NCI-H748 (cell line): ENCODE measurements at regions not wholly inside any gene's neighbourhood (a gene's known extent, or its start where the extent isn't known, plus 50 kb on each side); places are given as distances from the start of the nearest gene placed in this dataset.
A peak's percentile ranks its signal among the peaks of the same experiment; 100 is the strongest.
"Not testable (repeated sequence)": the region's sequence is repeated elsewhere in the genome, so short reads cannot be mapped to it uniquely, and the experiment has no call there.

Source experiments
- DNase-seq: peaks from one replicate; lab custom pipeline; 2025; ENCODE audit not compliant: unreplicated experiment; lab: John Stamatoyannopoulos, UW

GRCh38 chr3:161905520-161906132 is 409.0 kb downstream of the OTOL1 start:
- no peak for DNase-seq

- no peak for DNase-seq
Observed at GRCh38 chr3:161913786-161914389, 417.3 kb downstream of the OTOL1 start.

- DNase-seq, result peak; percentile 91
Observed at GRCh38 chr3:161914703-161915417, 418.3 kb downstream of the OTOL1 start.

GRCh38 chr3:161915418-161915750 is 418.8 kb downstream of the OTOL1 start:
- DNase-seq, result peak; percentile 78

GRCh38 chr3:161920196-161920595 is 423.6 kb downstream of the OTOL1 start:
- no peak for DNase-seq

GRCh38 chr3:161925749-161926360 is 429.2 kb downstream of the OTOL1 start:
- no peak for DNase-seq

GRCh38 chr3:161927131-161927530 is 430.5 kb downstream of the OTOL1 start:
- DNase-seq, result no peak

GRCh38 chr3:161939918-161940620 is 443.5 kb downstream of the OTOL1 start:
- no peak for DNase-seq

GRCh38 chr3:161940621-161940965 is 444.0 kb downstream of the OTOL1 start:
- no peak for DNase-seq

GRCh38 chr3:161941891-161942290 is 445.3 kb downstream of the OTOL1 start:
- DNase-seq, result no peak

GRCh38 chr3:161943801-161944345 is 447.3 kb downstream of the OTOL1 start:
- DNase-seq, result not testable (repeated sequence)

GRCh38 chr3:161946443-161946960 is 449.9 kb downstream of the OTOL1 start:
- no peak for DNase-seq

GRCh38 chr3:161950318-161950868 is 453.8 kb downstream of the OTOL1 start:
- DNase-seq, result no peak

GRCh38 chr3:161957467-161957866 is 460.9 kb downstream of the OTOL1 start:
- no peak for DNase-seq

GRCh38 chr3:161964857-161965256 is 468.2 kb downstream of the OTOL1 start:
- DNase-seq, result no peak

- DNase-seq, result no peak
Observed at GRCh38 chr3:161969867-161970266, 473.3 kb downstream of the OTOL1 start.

GRCh38 chr3:161975201-161975600 is 478.6 kb downstream of the OTOL1 start:
- no peak for DNase-seq

- no peak for DNase-seq
Observed at GRCh38 chr3:161977063-161977462, 480.5 kb downstream of the OTOL1 start.

- no peak for DNase-seq
Observed at GRCh38 chr3:161977850-161978249, 481.2 kb downstream of the OTOL1 start.

GRCh38 chr3:161987933-161988332 is 491.3 kb downstream of the OTOL1 start:
- no peak for DNase-seq

GRCh38 chr3:161989012-161989411 is 492.4 kb downstream of the OTOL1 start:
- no peak for DNase-seq
